Fibroblast of pulmonary artery (primary cell): ENCODE measurements at regions not wholly inside any gene's neighbourhood (a gene's known extent, or its start where the extent isn't known, plus 50 kb on each side); places are given as distances from the start of the nearest gene placed in this dataset.

ENCODE experiments used
- DNase-seq: peaks from one replicate; pipeline ENCODE4 v3.0.0-alpha.2; 2010; ENCODE audit warnings: low read depth
- H3K4me3 ChIP-seq: replicated peaks from 2 replicates; pipeline ENCODE4 v1.5.1; 2011; ENCODE audit warnings: low read depth, mild to moderate bottlenecking, control low read depth, low read length, moderate library complexity
- TF ChIP-seq, protein P1 (sequence below): IDR thresholded peaks from 2 replicates; pipeline ENCODE4 v1.5.1; 2011; ENCODE audit warnings: mild to moderate bottlenecking, control low read depth, low read length, inconsistent platforms; ENCODE audit errors: missing control alignments

DNA sequence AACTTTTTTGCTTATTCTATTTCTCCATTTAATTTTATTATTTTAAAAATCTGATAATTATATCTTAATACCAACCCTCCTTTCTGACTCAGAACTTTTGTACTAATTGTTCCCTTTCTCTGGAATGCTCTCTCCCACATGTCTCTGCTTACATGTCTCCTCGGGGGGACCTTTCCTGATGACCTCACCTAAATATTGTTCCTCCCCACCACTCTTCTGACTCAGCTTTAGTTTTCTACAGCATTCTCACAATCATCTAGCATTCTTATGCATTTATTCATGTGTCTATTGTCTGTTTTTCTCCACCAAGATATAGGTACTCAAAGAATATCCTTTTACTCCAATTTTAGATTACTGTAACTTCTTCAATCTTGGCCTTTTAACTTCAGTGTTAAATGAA lies 128.7 kb downstream of the MSL3 start:
- H3K4me3 ChIP-seq = no peak overlapping the region
- TF ChIP-seq, protein P1, sequence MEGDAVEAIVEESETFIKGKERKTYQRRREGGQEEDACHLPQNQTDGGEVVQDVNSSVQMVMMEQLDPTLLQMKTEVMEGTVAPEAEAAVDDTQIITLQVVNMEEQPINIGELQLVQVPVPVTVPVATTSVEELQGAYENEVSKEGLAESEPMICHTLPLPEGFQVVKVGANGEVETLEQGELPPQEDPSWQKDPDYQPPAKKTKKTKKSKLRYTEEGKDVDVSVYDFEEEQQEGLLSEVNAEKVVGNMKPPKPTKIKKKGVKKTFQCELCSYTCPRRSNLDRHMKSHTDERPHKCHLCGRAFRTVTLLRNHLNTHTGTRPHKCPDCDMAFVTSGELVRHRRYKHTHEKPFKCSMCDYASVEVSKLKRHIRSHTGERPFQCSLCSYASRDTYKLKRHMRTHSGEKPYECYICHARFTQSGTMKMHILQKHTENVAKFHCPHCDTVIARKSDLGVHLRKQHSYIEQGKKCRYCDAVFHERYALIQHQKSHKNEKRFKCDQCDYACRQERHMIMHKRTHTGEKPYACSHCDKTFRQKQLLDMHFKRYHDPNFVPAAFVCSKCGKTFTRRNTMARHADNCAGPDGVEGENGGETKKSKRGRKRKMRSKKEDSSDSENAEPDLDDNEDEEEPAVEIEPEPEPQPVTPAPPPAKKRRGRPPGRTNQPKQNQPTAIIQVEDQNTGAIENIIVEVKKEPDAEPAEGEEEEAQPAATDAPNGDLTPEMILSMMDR = no peak
- peak; percentile 69 for DNase-seq

DNA sequence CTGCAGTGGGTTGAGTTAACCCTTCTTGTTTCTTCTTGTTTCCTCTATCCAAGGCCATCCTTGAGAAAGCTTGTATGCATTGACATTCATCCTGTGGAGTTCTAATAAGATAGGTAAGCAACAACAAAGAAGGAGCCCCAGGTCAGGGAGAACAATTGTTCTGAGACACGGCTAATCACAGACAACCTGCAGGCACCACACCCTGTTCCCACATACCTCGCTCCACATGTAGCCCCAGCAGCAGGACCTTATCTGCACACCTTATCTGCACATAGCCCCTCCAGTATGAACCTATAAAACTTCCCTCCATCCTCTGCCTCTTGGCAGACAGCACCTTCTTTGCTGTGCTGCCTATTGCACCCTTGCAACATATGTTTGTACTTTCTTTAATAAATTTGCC lies 129.1 kb downstream of the MSL3 start:
- no peak for DNase-seq
- TF ChIP-seq, protein P1 = no peak
- no peak overlapping the region for H3K4me3 ChIP-seq

DNA sequence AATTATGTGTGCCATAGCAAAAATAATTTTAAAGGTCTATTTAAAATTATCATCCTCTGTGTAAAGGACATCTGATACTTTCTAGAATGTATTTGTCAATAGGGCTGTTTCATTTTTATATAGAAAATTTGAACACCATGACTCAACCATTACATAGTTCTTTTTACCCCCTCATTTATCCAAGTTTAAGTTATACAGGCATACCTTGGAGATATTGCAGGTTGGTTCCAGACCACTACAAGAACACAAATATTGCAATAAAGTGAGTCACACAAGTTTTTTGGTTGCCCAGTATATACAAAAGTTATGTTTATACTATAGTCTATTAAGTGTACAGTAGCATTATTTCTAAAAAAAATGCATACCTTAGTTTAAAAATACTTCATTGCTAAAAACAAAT lies 130.4 kb downstream of the MSL3 start:
- TF ChIP-seq, protein P1 = no peak
- DNase-seq = no peak
- no peak overlapping the region for H3K4me3 ChIP-seq

DNA sequence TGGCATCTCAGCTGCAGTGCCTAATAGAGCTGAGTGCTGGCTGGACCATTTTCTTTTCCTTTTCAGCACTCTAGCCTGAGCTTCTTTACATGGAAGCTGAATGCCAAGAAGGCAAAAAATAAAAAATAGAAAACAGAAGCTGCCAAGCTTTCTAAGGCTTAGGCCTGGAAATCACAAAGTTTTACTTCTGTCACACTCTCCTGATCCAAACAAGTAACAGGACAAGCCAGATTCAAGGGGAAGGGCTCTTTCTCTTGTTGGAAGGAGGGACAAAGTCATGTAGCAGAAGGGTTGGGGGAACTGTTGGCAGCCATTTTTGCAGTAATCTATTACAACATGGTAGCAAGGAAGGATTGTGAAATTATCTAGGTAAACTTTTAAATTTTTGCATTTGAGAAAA lies 131.8 kb downstream of the MSL3 start:
- no peak for DNase-seq
- H3K4me3 ChIP-seq = no peak overlapping the region
- TF ChIP-seq, protein P1 = no peak

DNA sequence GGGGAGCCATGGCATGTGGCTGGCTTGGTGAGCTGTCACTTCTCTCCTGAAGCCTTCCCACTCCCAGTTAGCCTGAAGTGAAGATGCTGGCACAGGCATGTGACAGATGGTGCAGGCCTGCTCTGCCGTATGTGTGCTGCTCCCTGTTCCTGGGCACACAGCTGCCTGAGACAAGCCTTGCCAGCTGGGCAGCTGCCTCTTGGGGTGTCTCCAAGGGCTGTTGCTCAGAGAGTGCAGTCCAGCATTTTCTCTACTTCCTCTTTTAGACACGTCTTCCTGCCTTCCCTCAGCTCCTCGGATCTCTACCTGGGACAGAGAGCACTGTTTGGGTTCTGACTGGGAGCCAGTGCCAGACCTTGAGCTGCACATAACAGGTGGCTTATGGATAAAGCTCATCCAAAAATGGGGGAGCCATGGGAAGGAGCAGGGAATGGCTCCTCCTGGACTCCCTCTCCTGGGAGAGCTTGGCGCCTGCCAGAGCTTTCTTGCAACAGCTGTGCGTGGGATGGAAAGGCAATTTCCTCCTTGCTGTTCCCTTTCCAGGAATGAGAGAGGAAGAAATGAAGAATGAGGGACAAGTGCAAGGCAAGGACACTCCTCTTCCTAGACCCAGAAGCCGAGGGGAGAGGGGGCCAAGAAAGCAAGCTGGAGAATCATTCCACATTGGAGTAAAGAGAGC lies 132.9 kb downstream of the MSL3 start:
- no peak overlapping the region for H3K4me3 ChIP-seq
- TF ChIP-seq, protein P1 = no peak
- peak; percentile 65 for DNase-seq

GRCh38 chrX:11893933-11894710 lies 136.1 kb downstream of the MSL3 start:
- DNase-seq = no peak

More at GRCh38 chrX:11893933-11894710, 136.1 kb downstream of the MSL3 start:
- TF ChIP-seq, protein P1 = no peak
- no peak overlapping the region for H3K4me3 ChIP-seq
